PC-3 (cell line): ENCODE measurements at regions not wholly inside any gene's neighbourhood (a gene's known extent, or its start where the extent isn't known, plus 50 kb on each side); places are given as distances from the start of the nearest gene placed in this dataset.

ENCODE experiments used
- EZH2 ChIP-seq: fragments of 300-600 bp; sonication (generic); IDR thresholded peaks from one replicate; pipeline ENCODE4 v1.6.1; 2017; ENCODE audit warnings: antibody characterized with exemption, mild to moderate bottlenecking, low read length; ENCODE audit not compliant: unreplicated experiment
- EZH2phosphoT487 ChIP-seq: fragments of 300-600 bp; sonication (generic); IDR thresholded peaks from 2 replicates; pipeline ENCODE4 v1.6.1; 2018; ENCODE audit warnings: mild to moderate bottlenecking, antibody characterized with exemption, low read length, borderline replicate concordance
- TF ChIP-seq, protein P1 (sequence below): fragments of 300-600 bp; sonication (generic); conservative IDR thresholded peaks from 2 replicates; pipeline ENCODE4 v1.5.1; 2017; ENCODE audit warnings: antibody characterized with exemption, low read depth, mild to moderate bottlenecking, low read length

GRCh38 chr16:54373534-54374520 is 87.2 kb upstream of the IRX3 start:
- TF ChIP-seq, protein P1, sequence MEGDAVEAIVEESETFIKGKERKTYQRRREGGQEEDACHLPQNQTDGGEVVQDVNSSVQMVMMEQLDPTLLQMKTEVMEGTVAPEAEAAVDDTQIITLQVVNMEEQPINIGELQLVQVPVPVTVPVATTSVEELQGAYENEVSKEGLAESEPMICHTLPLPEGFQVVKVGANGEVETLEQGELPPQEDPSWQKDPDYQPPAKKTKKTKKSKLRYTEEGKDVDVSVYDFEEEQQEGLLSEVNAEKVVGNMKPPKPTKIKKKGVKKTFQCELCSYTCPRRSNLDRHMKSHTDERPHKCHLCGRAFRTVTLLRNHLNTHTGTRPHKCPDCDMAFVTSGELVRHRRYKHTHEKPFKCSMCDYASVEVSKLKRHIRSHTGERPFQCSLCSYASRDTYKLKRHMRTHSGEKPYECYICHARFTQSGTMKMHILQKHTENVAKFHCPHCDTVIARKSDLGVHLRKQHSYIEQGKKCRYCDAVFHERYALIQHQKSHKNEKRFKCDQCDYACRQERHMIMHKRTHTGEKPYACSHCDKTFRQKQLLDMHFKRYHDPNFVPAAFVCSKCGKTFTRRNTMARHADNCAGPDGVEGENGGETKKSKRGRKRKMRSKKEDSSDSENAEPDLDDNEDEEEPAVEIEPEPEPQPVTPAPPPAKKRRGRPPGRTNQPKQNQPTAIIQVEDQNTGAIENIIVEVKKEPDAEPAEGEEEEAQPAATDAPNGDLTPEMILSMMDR: no peak
- TF ChIP-seq EZH2phosphoT487 (no peak), EZH2 (no peak)
